ENCODE measurements at regions not wholly inside any gene's neighbourhood (a gene's known extent, or its start where the extent isn't known, plus 50 kb on each side); places are given as distances from the start of the nearest gene placed in this dataset.
"Not testable (repeated sequence)": the region's sequence is repeated elsewhere in the genome, so short reads cannot be mapped to it uniquely, and the experiment has no call there.

DNA sequence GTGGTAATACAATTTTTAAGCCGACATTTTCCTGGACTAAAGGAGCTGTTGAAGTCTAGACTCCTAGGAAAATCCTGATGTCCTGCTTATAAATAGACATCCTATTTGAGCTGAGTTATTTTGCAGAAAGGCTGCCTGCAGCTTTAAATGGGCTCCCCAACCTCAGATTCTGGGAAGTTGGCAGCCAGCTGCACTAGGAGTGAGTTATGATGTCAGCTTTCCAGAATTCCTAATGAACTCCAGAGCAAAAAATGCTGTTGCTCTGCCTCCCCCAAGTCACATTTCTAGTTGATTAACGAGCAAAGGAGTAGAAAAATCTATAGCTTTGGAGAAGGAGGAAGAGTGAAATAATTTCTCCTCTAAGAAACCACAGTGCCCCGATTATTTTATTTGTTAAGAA, 346.3 kb upstream of the SULF2 start:
- in situ Hi-C loops (cut with MboI; ENCODE audit: low sequenced_read_pairs, unreplicated experiment) = no loop called here
- no peak for DNase-seq (ENCODE audit: low spot score)
- TF ChIP-seq, protein P1, sequence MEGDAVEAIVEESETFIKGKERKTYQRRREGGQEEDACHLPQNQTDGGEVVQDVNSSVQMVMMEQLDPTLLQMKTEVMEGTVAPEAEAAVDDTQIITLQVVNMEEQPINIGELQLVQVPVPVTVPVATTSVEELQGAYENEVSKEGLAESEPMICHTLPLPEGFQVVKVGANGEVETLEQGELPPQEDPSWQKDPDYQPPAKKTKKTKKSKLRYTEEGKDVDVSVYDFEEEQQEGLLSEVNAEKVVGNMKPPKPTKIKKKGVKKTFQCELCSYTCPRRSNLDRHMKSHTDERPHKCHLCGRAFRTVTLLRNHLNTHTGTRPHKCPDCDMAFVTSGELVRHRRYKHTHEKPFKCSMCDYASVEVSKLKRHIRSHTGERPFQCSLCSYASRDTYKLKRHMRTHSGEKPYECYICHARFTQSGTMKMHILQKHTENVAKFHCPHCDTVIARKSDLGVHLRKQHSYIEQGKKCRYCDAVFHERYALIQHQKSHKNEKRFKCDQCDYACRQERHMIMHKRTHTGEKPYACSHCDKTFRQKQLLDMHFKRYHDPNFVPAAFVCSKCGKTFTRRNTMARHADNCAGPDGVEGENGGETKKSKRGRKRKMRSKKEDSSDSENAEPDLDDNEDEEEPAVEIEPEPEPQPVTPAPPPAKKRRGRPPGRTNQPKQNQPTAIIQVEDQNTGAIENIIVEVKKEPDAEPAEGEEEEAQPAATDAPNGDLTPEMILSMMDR (IDR thresholded peaks at IDR 0.05; ENCODE audit: borderline replicate concordance, control extremely low read depth, extremely low read depth, insufficient read depth, missing control alignments) = no peak

GRCh38 chr20:48129345-48129942, 344.2 kb upstream of the SULF2 start:
- no peak for DNase-seq (ENCODE audit: low spot score)
- TF ChIP-seq, protein P1 (IDR thresholded peaks at IDR 0.05; ENCODE audit: borderline replicate concordance, control extremely low read depth, extremely low read depth, insufficient read depth, missing control alignments) = no peak
- in situ Hi-C loops (cut with MboI; ENCODE audit: low sequenced_read_pairs, unreplicated experiment) = no loop called here

DNA sequence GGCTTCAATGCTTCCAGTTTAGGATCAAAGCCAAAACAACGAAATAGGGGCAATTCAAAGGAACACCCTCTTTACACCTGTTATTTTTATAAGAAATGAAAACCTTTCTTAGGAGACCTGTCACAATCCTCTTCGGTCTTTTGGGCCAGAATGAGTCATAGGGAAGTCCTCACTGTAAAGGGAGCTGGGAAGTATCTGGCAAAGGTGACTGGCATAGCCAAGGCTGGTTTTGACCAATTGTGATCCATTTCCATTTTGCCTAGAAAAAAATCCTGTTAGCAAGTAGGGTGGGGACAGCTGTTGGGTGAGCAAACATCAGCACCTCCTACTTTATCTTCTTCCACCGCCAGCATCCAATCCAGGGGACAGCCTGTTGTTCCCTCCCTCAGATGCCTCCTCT, 343.2 kb upstream of the SULF2 start:
- no peak for DNase-seq (ENCODE audit: low spot score)
- in situ Hi-C loops (cut with MboI; ENCODE audit: low sequenced_read_pairs, unreplicated experiment) = no loop called here
- TF ChIP-seq, protein P1 (IDR thresholded peaks at IDR 0.05; ENCODE audit: borderline replicate concordance, control extremely low read depth, extremely low read depth, insufficient read depth, missing control alignments) = no peak

DNA sequence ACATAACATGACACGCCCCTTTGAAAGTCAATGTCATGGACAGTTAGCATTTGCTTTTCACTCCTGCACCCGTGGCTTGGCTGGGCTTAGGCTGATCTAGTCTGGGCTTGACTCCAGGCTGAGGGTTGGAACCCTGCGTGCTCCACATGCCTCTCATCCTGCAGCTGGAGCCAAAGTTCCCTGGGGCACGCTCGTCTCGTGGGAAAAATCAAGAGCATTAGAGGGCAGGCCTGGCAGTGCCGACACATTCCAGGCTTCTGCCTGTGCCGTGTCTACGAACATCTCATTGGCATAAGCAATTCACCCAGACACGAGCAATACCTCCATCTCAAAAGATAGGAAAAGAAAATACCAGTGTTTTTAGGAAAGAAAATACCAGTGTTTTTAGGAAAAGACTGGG, 342.7 kb upstream of the SULF2 start:
- in situ Hi-C loops (cut with MboI; ENCODE audit: low sequenced_read_pairs, unreplicated experiment); DNase-seq (ENCODE audit: low spot score): not testable (repeated sequence)

- in situ Hi-C loops (cut with MboI; ENCODE audit: low sequenced_read_pairs, unreplicated experiment); DNase-seq (ENCODE audit: low spot score): not testable (repeated sequence)
Observed at GRCh38 chr20:48127133-48127532, 341.9 kb upstream of the SULF2 start.

GRCh38 chr20:48126227-48126740, 341.0 kb upstream of the SULF2 start:
- in situ Hi-C loops (cut with MboI; ENCODE audit: low sequenced_read_pairs, unreplicated experiment) = no loop called here
- TF ChIP-seq, protein P1 (IDR thresholded peaks at IDR 0.05; ENCODE audit: borderline replicate concordance, control extremely low read depth, extremely low read depth, insufficient read depth, missing control alignments) = no peak
- no peak for DNase-seq (ENCODE audit: low spot score)

DNA sequence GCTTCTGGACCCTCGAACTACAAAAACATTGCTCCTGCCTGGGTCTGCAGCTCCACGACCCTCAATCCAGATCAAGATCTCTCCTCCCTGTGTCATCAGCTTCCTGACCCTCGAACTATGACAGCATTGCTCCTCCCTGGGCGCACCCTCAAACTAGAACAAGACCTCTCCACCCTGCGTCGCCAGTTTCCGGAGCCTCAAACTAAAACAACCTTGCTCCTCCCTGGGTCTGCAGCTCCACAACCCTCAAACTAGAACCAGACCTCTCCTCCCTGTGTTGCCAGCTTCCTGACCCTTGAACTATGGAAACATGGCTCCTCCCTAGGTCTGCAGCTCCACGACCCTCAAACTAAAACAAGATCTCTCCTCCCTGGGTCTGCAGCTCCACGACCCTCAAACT, 339.7 kb upstream of the SULF2 start:
- TF ChIP-seq, protein P1 (IDR thresholded peaks at IDR 0.05; ENCODE audit: borderline replicate concordance, control extremely low read depth, extremely low read depth, insufficient read depth, missing control alignments) = no peak
- no peak for DNase-seq (ENCODE audit: low spot score)
- in situ Hi-C loops (cut with MboI; ENCODE audit: low sequenced_read_pairs, unreplicated experiment) = no loop called here
